IMR-90 (cell line): ENCODE measurements at regions not wholly inside any gene's neighbourhood (a gene's known extent, or its start where the extent isn't known, plus 50 kb on each side); places are given as distances from the start of the nearest gene placed in this dataset.

Experiments
- ATAC-seq: fragments of 200-7000 bp; cut with Tn5 transposase; 2 replicates; pipeline ENCODE4 v1.9.1; 2020; ENCODE audit warnings: low read depth, mild to moderate bottlenecking, moderate library complexity
- BruUV-seq: library from RNA; stranded (reverse); fragments of 400-500 nt; replicated peaks from 2 replicates; lab custom pipeline; 2021; lab: Mats Ljungman, UMichigan
- CTCF ChIA-PET: fragments of 300-600 bp; formaldehyde crosslinking; extraction: SDS; loops from one replicate; lab custom pipeline; 2021; ENCODE audit warnings: antibody characterized with exemption; lab: Yijun Ruan, JAX
- POLR2A ChIA-PET: fragments of 300-600 bp; sonication (Branson Sonifier 250); formaldehyde crosslinking; loops from one replicate; lab custom pipeline; 2022; ENCODE audit warnings: antibody characterized with exemption; ENCODE audit not compliant: unreplicated experiment; lab: Charles Lee
- DNase-seq: peaks from one replicate; pipeline ENCODE4 v3.0.0; 2013
- H2AFZ ChIP-seq: replicated peaks from 2 replicates; pipeline ENCODE3; 2013; ENCODE audit warnings: low read length, mild to moderate bottlenecking; ENCODE audit not compliant: poor library complexity
- H2AK5ac ChIP-seq: 2 replicates; pipeline ENCODE4 v1.6.1; 2013; ENCODE audit warnings: low read depth, low read length, inconsistent platforms
- H2AK9ac ChIP-seq: replicated peaks from 2 replicates; pipeline ENCODE3; 2013; ENCODE audit warnings: mild to moderate bottlenecking, low read depth, low read length, moderate library complexity; ENCODE audit not compliant: poor library complexity
- H2BK120ac ChIP-seq: 2 replicates; pipeline ENCODE4 v1.6.1; 2013; ENCODE audit warnings: low read depth, low read length, inconsistent platforms
- H2BK15ac ChIP-seq: 3 replicates; pipeline ENCODE4 v1.6.1; 2013; ENCODE audit warnings: low read depth, low read length, inconsistent platforms
- H2BK20ac ChIP-seq: 2 replicates; pipeline ENCODE4 v1.6.1; 2013; ENCODE audit warnings: low read depth, mild to moderate bottlenecking, inconsistent platforms, low read length, moderate library complexity
- H2BK5ac ChIP-seq: 2 replicates; pipeline ENCODE4 v1.6.1; 2013; ENCODE audit warnings: mild to moderate bottlenecking, low read depth, low read length, inconsistent platforms; ENCODE audit not compliant: poor library complexity, severe bottlenecking
- H3K14ac ChIP-seq: replicated peaks from 2 replicates; pipeline ENCODE4 v1.6.1; 2013; ENCODE audit warnings: low read depth, low read length, inconsistent platforms
- H3K18ac ChIP-seq: 2 replicates; pipeline ENCODE4 v1.6.1; 2013; ENCODE audit warnings: low read depth, low read length, control low read depth
- H3K23ac ChIP-seq: 2 replicates; pipeline ENCODE4 v1.6.1; 2013; ENCODE audit warnings: low read depth, low read length, inconsistent platforms
- H3K27ac ChIP-seq: 2 replicates; pipeline ENCODE4 v1.5.1; 2013; ENCODE audit warnings: mild to moderate bottlenecking, control low read depth, low read length; ENCODE audit not compliant: insufficient read depth
- H3K27me3 ChIP-seq: 2 replicates; pipeline ENCODE4 v1.6.1; 2013; ENCODE audit warnings: low read length; ENCODE audit not compliant: control insufficient read depth, insufficient read depth
- H3K36me3 ChIP-seq: 2 replicates; pipeline ENCODE4 v1.6.1; 2013; ENCODE audit warnings: low read length, mixed read lengths; ENCODE audit not compliant: control insufficient read depth, insufficient read depth
- H3K4ac ChIP-seq: 2 replicates; pipeline ENCODE4 v1.6.1; 2013; ENCODE audit warnings: low read depth, low read length, inconsistent platforms
- H3K4me1 ChIP-seq: 2 replicates; pipeline ENCODE4 v1.6.1; 2013; ENCODE audit warnings: low read length, mixed read lengths; ENCODE audit not compliant: control insufficient read depth, insufficient read depth
- H3K4me2 ChIP-seq: 2 replicates; pipeline ENCODE4 v1.6.1; 2013; ENCODE audit warnings: low read depth, mild to moderate bottlenecking, control low read depth, low read length, moderate library complexity
- H3K4me3 ChIP-seq: 2 replicates; pipeline ENCODE4 v1.5.1; 2013; ENCODE audit warnings: low read depth, mild to moderate bottlenecking, control low read depth, low read length, moderate library complexity; ENCODE audit not compliant: insufficient read depth
- H3K56ac ChIP-seq: 2 replicates; pipeline ENCODE4 v1.6.1; 2013; ENCODE audit warnings: low read length, inconsistent platforms; ENCODE audit not compliant: insufficient read depth; ENCODE audit errors: extremely low read depth
- H3K79me1 ChIP-seq, 2 experiments: 2 replicates each; pipeline ENCODE4 v1.6.1; 2013; ENCODE audit warnings: low read length in 2 of 2, inconsistent platforms in 1 of 2, low read depth in 1 of 2
- H3K9ac ChIP-seq: 2 replicates; pipeline ENCODE4 v1.6.1; 2013; ENCODE audit warnings: low read depth, low read length, control low read depth
- H3K9me1 ChIP-seq: 2 replicates; pipeline ENCODE4 v1.6.1; 2013; ENCODE audit warnings: low read length, inconsistent platforms; ENCODE audit not compliant: insufficient read depth
- H3K9me3 ChIP-seq: 2 replicates; pipeline ENCODE4 v1.6.1; 2013; ENCODE audit warnings: low read length; ENCODE audit not compliant: control insufficient read depth, insufficient read depth
- H4K20me1 ChIP-seq: 2 replicates; pipeline ENCODE4 v1.6.1; 2013; ENCODE audit warnings: low read length, inconsistent platforms; ENCODE audit not compliant: insufficient read depth
- H4K5ac ChIP-seq: 2 replicates; pipeline ENCODE4 v1.6.1; 2013; ENCODE audit warnings: mild to moderate bottlenecking, low read depth, low read length, control low read depth
- H4K8ac ChIP-seq, 2 experiments: 2 replicates each; pipeline ENCODE4 v1.6.1; 2013; ENCODE audit warnings: low read depth in 2 of 2, low read length in 2 of 2, control low read depth in 1 of 2, inconsistent platforms in 1 of 2
- H4K91ac ChIP-seq: 2 replicates; pipeline ENCODE4 v1.6.1; 2013; ENCODE audit warnings: low read depth, low read length, inconsistent platforms; ENCODE audit not compliant: insufficient read depth
- MAZ ChIP-seq: IDR thresholded peaks from 2 replicates; pipeline ENCODE4 v1.6.1; 2012; ENCODE audit warnings: low read depth, mild to moderate bottlenecking, low read length, improper control_type of control experiment, moderate library complexity, borderline replicate concordance
- NFE2L2 ChIP-seq: fragments of 150-350 bp; IDR thresholded peaks from 2 replicates; pipeline ENCODE4 v1.6.1; 2016; ENCODE audit warnings: low read depth, mild to moderate bottlenecking, low read length
- RAD21 ChIP-seq: IDR thresholded peaks from 2 replicates; pipeline ENCODE4 v1.6.1; 2012; ENCODE audit warnings: low read length, improper control_type of control experiment
- RCOR1 ChIP-seq: IDR thresholded peaks from 2 replicates; pipeline ENCODE4 v1.6.1; 2012; ENCODE audit warnings: mild to moderate bottlenecking, low read length, improper control_type of control experiment; ENCODE audit not compliant: insufficient replicate concordance
- RFX5 ChIP-seq: IDR thresholded peaks from 2 replicates; pipeline ENCODE4 v1.8.0; 2012; ENCODE audit warnings: low read depth, mild to moderate bottlenecking, low read length, moderate library complexity
- SMC3 ChIP-seq: fragments of 150-350 bp; IDR thresholded peaks from 2 replicates; pipeline ENCODE4 v1.6.1; 2016; ENCODE audit warnings: low read depth, mild to moderate bottlenecking, antibody characterized with exemption, low read length, moderate library complexity
- USF2 ChIP-seq: fragments of 150-350 bp; IDR thresholded peaks from 2 replicates; pipeline ENCODE4 v1.6.1; 2017; ENCODE audit warnings: mild to moderate bottlenecking, antibody characterized with exemption, low read length, low read depth
- WGBS, 2 experiments: methylation state at CpG; one replicate each; pipeline versions ENCODE4 v1.1.5 to v1.1.7; 2013; ENCODE audit warnings: missing lambda C conversion rate in 2 of 2; ENCODE audit not compliant: insufficient read length in 1 of 2; ENCODE audit errors: extremely low coverage in 2 of 2; 5-methylcytosine and 5-hydroxymethylcytosine counted together
- dilution Hi-C: fragments of 300-500 bp; cut with HindIII; formaldehyde crosslinking; loops from one replicate; pipeline ENCODE4 v1.14.3; 2018; ENCODE audit warnings: low sequenced_read_pairs; ENCODE audit not compliant: unreplicated experiment
- in situ Hi-C: fragments of 300-500 bp; cut with MboI; formaldehyde crosslinking; loops from 3 replicates; pipeline ENCODE4 v1.14.3; 2019; ENCODE audit warnings: low sequenced_read_pairs, inconsistent platforms, mixed read lengths
- intact Hi-C: fragments of 100-400 bp; cut with micrococcal nuclease; formaldehyde crosslinking; loops from 2 replicates; pipeline ENCODE4 v1.10.0; 2022
- TF ChIP-seq, protein P1 (sequence below): fragments of 150-350 bp; IDR thresholded peaks from 2 replicates; pipeline ENCODE4 v1.6.1; 2016; ENCODE audit warnings: low read depth, mild to moderate bottlenecking, low read length, moderate library complexity, borderline replicate concordance

- no TSS peak for BruUV-seq
- in situ Hi-C loops = no loop called here
- WGBS, 2 experiments = 80% methylated on average over 1 of the region's 2 CpGs; no CpG with 5 or more reads in 1 of the 2 experiments
Observed at GRCh38 chr18:68509902-68510301, 205.0 kb downstream of the TMX3 start.

More at GRCh38 chr18:68509902-68510301, 205.0 kb downstream of the TMX3 start:
- POLR2A ChIA-PET = no interaction called here
- Histone ChIP-seq H3K14ac (no peak overlapping the region), H4K8ac (no peak overlapping the region), H2AK5ac (no peak overlapping the region), H3K9ac (no peak overlapping the region), H2BK5ac (no peak overlapping the region), H3K4me1 (peaks cover 7% of the 10 kb centered on the region; the same call in 1 of the 2 replicates), H3K18ac (no peak overlapping the region), H3K56ac (no peak overlapping the region), H2BK20ac (no peak overlapping the region), H3K4ac (no peak overlapping the region), H3K4me2 (no peak overlapping the region), H3K27me3 (no peaks in the 10 kb centered on the region), H3K79me1 (no peaks in the 10 kb centered on the region), H2BK120ac (no peak overlapping the region), H3K36me3 (no peaks in the 10 kb centered on the region), H3K9me1 (no peaks in the 10 kb centered on the region), H2AFZ (no peak overlapping the region), H4K91ac (no peak overlapping the region), H2BK15ac (no peak overlapping the region), H4K5ac (no peak overlapping the region), H2AK9ac (no peak overlapping the region), H4K20me1 (no peaks in the 10 kb centered on the region), H3K9me3 (no peaks in the 10 kb centered on the region), H3K4me3 (no peak overlapping the region), H3K23ac (no peak overlapping the region), H3K27ac (no peak overlapping the region)
- dilution Hi-C loops = no loop called here
- no peak for DNase-seq
- ATAC-seq = no peak
- TF ChIP-seq RCOR1 (no peak), MAZ (no peak), NFE2L2 (no peak), SMC3 (no peak), RFX5 (no peak), RAD21 (no peak), USF2 (no peak)
- TF ChIP-seq, protein P1, sequence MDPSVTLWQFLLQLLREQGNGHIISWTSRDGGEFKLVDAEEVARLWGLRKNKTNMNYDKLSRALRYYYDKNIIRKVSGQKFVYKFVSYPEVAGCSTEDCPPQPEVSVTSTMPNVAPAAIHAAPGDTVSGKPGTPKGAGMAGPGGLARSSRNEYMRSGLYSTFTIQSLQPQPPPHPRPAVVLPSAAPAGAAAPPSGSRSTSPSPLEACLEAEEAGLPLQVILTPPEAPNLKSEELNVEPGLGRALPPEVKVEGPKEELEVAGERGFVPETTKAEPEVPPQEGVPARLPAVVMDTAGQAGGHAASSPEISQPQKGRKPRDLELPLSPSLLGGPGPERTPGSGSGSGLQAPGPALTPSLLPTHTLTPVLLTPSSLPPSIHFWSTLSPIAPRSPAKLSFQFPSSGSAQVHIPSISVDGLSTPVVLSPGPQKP = no peak
- CTCF ChIA-PET = no interaction called here
- intact Hi-C loops = no loop called here
